Kidney (tissue), 13 donors: ENCODE measurements at regions not wholly inside any gene's neighbourhood (a gene's known extent, or its start where the extent isn't known, plus 50 kb on each side); places are given as distances from the start of the nearest gene placed in this dataset.

Experiments
- DNase-seq, 5 donors: peaks; one replicate each; pipeline ENCODE4 v3.0.0-alpha.2; 2013 to 2020
- FAIRE-seq: peaks from 2 replicates; lab custom pipeline; 2012; peaks lifted over from hg19 to GRCh38; lab: Jason Lieb, UNC
- H3K27ac ChIP-seq, 2 donors: one replicate each; pipeline ENCODE4 v1.7.0; 2013; ENCODE audit warnings: low read depth in 2 of 2, low read length in 2 of 2, inconsistent platforms in 1 of 2
- H3K27me3 ChIP-seq: one replicate; pipeline ENCODE4 v1.7.1; 2013; ENCODE audit warnings: low read length, inconsistent platforms; ENCODE audit not compliant: control insufficient read depth, insufficient read depth
- H3K36me3 ChIP-seq, 3 donors: one replicate each; pipeline versions ENCODE4 v1.7.0 to v1.7.1; 2013; ENCODE audit warnings: low read length in 3 of 3, control low read depth in 1 of 3, inconsistent platforms in 1 of 3; ENCODE audit not compliant: insufficient read depth in 3 of 3, control insufficient read depth in 2 of 3
- H3K4me1 ChIP-seq, 3 donors: one replicate each; pipeline versions ENCODE4 v1.7.0 to v1.7.1; 2013; ENCODE audit warnings: low read length in 3 of 3, inconsistent platforms in 1 of 3, low read depth in 1 of 3; ENCODE audit not compliant: control insufficient read depth in 2 of 3, insufficient read depth in 2 of 3
- H3K4me3 ChIP-seq, 3 donors: one replicate each; pipeline versions ENCODE4 v1.7.0 to v1.8.1; 2013; ENCODE audit warnings: low read length in 3 of 3, control low read depth in 1 of 3, inconsistent platforms in 1 of 3
- H3K9ac ChIP-seq, 3 donors: one replicate each; pipeline versions ENCODE4 v1.7.0 to v1.7.1; 2013; ENCODE audit warnings: low read length in 3 of 3, control low read depth in 1 of 3, inconsistent platforms in 1 of 3
- H3K9me3 ChIP-seq, 3 donors: one replicate each; pipeline versions ENCODE4 v1.7.0 to v1.7.1; 2013; ENCODE audit warnings: low read length in 3 of 3, control low read depth in 1 of 3, inconsistent platforms in 1 of 3; ENCODE audit not compliant: control insufficient read depth in 2 of 3, insufficient read depth in 1 of 3
- intact Hi-C: fragments of 100-400 bp; cut with DNase I; formaldehyde crosslinking; loops from one replicate; pipeline ENCODE4 v1.11.1; 2022
- TF ChIP-seq, protein P1 (sequence below): IDR thresholded peaks from 3 replicates; pipeline ENCODE4 v1.5.1; 2012; ENCODE audit warnings: mild to moderate bottlenecking, moderate library complexity, borderline replicate concordance; ENCODE audit not compliant: insufficient read depth; ENCODE audit errors: extremely low read depth
- donor health status: control.
- donor health status: control.
- donor health status: control.
- donor health status: control.
- donor health status: control.
- donor health status: DM: yes; HTN: yes; CAD: no.
- donor health status: Normal renal cell carcinoma (clear cell type).

DNA sequence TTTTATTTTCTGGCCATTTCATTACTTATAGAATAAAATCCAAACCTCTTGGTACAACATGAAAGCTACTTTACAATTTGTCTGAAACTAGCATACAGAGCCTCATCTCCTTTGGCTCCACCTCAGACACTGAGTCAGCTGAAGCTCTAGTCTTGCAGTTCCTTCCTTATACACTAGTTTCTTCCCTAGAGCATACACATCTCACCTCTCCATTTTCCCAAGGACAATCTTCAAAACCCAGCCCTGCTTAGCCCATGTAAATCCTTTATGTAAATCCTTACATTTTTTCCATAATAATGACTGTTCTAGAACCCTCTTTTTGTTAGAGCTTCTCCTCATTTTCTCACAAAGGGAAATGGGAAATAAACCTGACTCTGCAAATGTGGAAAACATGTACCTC, 463.4 kb downstream of the SLC16A7 start:
- DNase-seq, result no peak
- H3K27ac ChIP-seq, result no peak overlapping the region
- H3K4me3 ChIP-seq, result no peak overlapping the region
- no peaks in the 10 kb centered on the region for H3K4me1 ChIP-seq
- no peak overlapping the region for H3K9ac ChIP-seq
- intact Hi-C loops, result no loop called here
- no peak for FAIRE-seq
- H3K9me3 ChIP-seq, result no peaks in the 10 kb centered on the region
- no peaks in the 10 kb centered on the region for H3K36me3 ChIP-seq
- TF ChIP-seq, protein P1, sequence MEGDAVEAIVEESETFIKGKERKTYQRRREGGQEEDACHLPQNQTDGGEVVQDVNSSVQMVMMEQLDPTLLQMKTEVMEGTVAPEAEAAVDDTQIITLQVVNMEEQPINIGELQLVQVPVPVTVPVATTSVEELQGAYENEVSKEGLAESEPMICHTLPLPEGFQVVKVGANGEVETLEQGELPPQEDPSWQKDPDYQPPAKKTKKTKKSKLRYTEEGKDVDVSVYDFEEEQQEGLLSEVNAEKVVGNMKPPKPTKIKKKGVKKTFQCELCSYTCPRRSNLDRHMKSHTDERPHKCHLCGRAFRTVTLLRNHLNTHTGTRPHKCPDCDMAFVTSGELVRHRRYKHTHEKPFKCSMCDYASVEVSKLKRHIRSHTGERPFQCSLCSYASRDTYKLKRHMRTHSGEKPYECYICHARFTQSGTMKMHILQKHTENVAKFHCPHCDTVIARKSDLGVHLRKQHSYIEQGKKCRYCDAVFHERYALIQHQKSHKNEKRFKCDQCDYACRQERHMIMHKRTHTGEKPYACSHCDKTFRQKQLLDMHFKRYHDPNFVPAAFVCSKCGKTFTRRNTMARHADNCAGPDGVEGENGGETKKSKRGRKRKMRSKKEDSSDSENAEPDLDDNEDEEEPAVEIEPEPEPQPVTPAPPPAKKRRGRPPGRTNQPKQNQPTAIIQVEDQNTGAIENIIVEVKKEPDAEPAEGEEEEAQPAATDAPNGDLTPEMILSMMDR, result no peak
- no peaks in the 10 kb centered on the region for H3K27me3 ChIP-seq

DNA sequence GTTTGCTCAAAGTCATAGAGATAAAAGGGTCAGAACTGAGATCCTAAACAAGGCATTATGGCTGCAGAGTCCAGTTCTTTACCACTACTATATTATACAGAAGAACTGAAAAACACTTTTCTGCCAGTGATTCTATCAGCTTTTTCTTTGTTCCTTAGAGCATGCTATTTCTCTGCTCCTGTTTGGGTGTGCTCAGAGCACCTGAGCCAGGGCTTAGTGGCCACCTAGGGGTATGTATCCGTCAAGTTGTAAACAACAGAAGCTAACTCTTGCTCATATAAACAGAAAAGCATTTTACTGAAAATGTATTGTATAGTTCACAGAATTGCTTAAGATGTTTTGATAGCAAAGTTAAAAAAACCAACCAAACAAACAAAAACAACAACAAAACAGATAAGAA, 470.8 kb downstream of the SLC16A7 start:
- DNase-seq (no peak), FAIRE-seq (no peak)
- H3K9me3 ChIP-seq, result no peaks in the 10 kb centered on the region
- H3K36me3 ChIP-seq, result no peaks in the 10 kb centered on the region
- no peak overlapping the region for H3K9ac ChIP-seq
- no peaks in the 10 kb centered on the region for H3K27me3 ChIP-seq
- intact Hi-C loops, result no loop called here
- H3K27ac ChIP-seq, result no peak overlapping the region
- no peaks in the 10 kb centered on the region for H3K4me1 ChIP-seq
- no peak overlapping the region for H3K4me3 ChIP-seq
- TF ChIP-seq, protein P1, result no peak

- H3K36me3 ChIP-seq, result no peaks in the 10 kb centered on the region
- FAIRE-seq, result no peak
- H3K4me1 ChIP-seq, result no peaks in the 10 kb centered on the region
- no peaks in the 10 kb centered on the region for H3K9me3 ChIP-seq
- H3K27me3 ChIP-seq, result no peaks in the 10 kb centered on the region
- TF ChIP-seq, protein P1, result no peak
- H3K27ac ChIP-seq, result no peak overlapping the region
- DNase-seq, result no peak
- H3K9ac ChIP-seq, result no peak overlapping the region
- intact Hi-C loops, result no loop called here
- H3K4me3 ChIP-seq, result no peak overlapping the region
These were observed 474.7 kb downstream of the SLC16A7 start for GRCh38 chr12:60070552-60070951.

- TF ChIP-seq, protein P1, result no peak
- intact Hi-C loops, result no loop called here
- no peak for FAIRE-seq
These were observed 475.9 kb downstream of the SLC16A7 start for GRCh38 chr12:60071759-60072191.

More at GRCh38 chr12:60071759-60072191, 475.9 kb downstream of the SLC16A7 start:
- Histone ChIP-seq H3K9me3 (no peaks in the 10 kb centered on the region), H3K36me3 (no peaks in the 10 kb centered on the region), H3K4me3 (no peak overlapping the region), H3K27ac (no peak overlapping the region), H3K9ac (no peak overlapping the region), H3K4me1 (no peaks in the 10 kb centered on the region), H3K27me3 (no peaks in the 10 kb centered on the region)
- DNase-seq, result no peak
